Sigmoid colon (tissue), 6 donors: ENCODE measurements at regions not wholly inside any gene's neighbourhood (a gene's known extent, or its start where the extent isn't known, plus 50 kb on each side); places are given as distances from the start of the nearest gene placed in this dataset.

ENCODE experiments used
- DNase-seq: peaks from one replicate; pipeline ENCODE4 v3.0.0-alpha.2; 2019
- H3K27ac ChIP-seq, 4 donors: fragments of 200-600 bp; sonication (generic); one replicate each; pipeline ENCODE4 v1.5.1; 2016 to 2019; ENCODE audit warnings: mild to moderate bottlenecking in 1 of 4
- H3K27me3 ChIP-seq, 3 donors: fragments of 200-600 bp; sonication (generic); one replicate each; pipeline ENCODE4 v1.5.1; 2019; ENCODE audit warnings: mild to moderate bottlenecking in 1 of 3
- H3K36me3 ChIP-seq, 4 donors: fragments of 200-600 bp; sonication (generic); one replicate each; pipeline ENCODE4 v1.5.1; 2016 to 2019
- H3K4me1 ChIP-seq, 4 donors: fragments of 200-600 bp; sonication (generic); one replicate each; pipeline ENCODE4 v1.5.1; 2017 to 2019
- H3K4me3 ChIP-seq, 4 donors: fragments of 200-600 bp; sonication (generic); one replicate each; pipeline ENCODE4 v1.5.1; 2017 to 2019; ENCODE audit warnings: mild to moderate bottlenecking in 2 of 4, moderate library complexity in 1 of 4
- H3K9me3 ChIP-seq, 4 donors: fragments of 200-600 bp in 3 of 4; sonication (generic) in 3 of 4; one replicate each; pipeline versions ENCODE4 v1.5.1 to v1.6.1; 2013 to 2019
- EP300 ChIP-seq, 4 donors: sonication (generic); formaldehyde crosslinking; IDR thresholded peaks; one replicate each; pipeline ENCODE4 v1.6.1; 2017; ENCODE audit warnings: antibody characterized with exemption in 4 of 4
- POLR2A ChIP-seq, 2 donors: fragments of 450-650 bp; IDR thresholded peaks; one replicate each; pipeline ENCODE4 v1.6.1; 2016; ENCODE audit warnings: antibody characterized with exemption in 2 of 2, mild to moderate bottlenecking in 2 of 2, moderate library complexity in 2 of 2
- POLR2AphosphoS5 ChIP-seq, 4 donors: sonication (generic); formaldehyde crosslinking; IDR thresholded peaks; one replicate each; pipeline ENCODE4 v1.6.1; 2017; ENCODE audit warnings: antibody characterized with exemption in 4 of 4
- WGBS, 2 donors: extraction: QIAGEN DNeasy Blood & Tissue Kit; methylation state at CpG; one replicate each; pipeline ENCODE4 v1.1.7; 2013; 5-methylcytosine and 5-hydroxymethylcytosine counted together
- intact Hi-C: fragments of 100-400 bp; cut with DNase I; formaldehyde crosslinking; loops from one replicate; pipeline ENCODE4 v1.15.1; 2023
- TF ChIP-seq, protein P1 (sequence below), 4 experiments: fragments of 450-650 bp in 3 of 4; fragments of 200-600 bp in 1 of 4; IDR thresholded peaks; one replicate each; pipeline ENCODE4 v1.5.1; 2016 to 2019; ENCODE audit warnings: antibody characterized with exemption in 4 of 4, mild to moderate bottlenecking in 3 of 4, moderate library complexity in 2 of 4
- donor health status: healthy with polysubstance abuse.
- donor health status: healthy.

DNA sequence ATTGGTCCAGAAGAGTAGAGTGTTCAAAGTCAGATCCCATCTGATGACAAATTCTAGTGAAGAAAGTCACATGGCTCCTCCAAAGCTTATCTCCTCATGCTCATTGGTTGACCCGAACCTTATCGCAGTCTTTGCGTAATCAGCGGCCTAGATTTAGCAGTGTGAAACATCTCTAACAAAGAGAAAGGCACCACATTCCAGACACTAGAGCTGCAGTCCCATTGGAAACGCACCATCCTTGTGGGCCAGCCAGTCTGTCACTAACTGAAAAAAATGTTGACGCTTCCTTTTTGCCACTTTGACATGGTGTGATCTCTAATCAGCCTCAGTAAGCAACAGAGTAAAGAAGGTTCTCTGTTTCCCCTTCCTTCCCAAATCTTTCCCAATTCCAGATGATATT, 458.0 kb upstream of the WWC1 start:
- no peak for DNase-seq
- 89 to 92% methylated on average over 6 of the region's 6 CpGs for WGBS, 2 donors
- Histone ChIP-seq H3K4me1 (peaks cover 0 to 6% (median 0%) of the 10 kb centered on the region in 4 donors), H3K36me3 (no peaks in the 10 kb centered on the region), H3K9me3 (no peaks in the 10 kb centered on the region), H3K4me3 (no peak overlapping the region), H3K27ac (no peak overlapping the region), H3K27me3 (no peaks in the 10 kb centered on the region)
- TF ChIP-seq, protein P1, sequence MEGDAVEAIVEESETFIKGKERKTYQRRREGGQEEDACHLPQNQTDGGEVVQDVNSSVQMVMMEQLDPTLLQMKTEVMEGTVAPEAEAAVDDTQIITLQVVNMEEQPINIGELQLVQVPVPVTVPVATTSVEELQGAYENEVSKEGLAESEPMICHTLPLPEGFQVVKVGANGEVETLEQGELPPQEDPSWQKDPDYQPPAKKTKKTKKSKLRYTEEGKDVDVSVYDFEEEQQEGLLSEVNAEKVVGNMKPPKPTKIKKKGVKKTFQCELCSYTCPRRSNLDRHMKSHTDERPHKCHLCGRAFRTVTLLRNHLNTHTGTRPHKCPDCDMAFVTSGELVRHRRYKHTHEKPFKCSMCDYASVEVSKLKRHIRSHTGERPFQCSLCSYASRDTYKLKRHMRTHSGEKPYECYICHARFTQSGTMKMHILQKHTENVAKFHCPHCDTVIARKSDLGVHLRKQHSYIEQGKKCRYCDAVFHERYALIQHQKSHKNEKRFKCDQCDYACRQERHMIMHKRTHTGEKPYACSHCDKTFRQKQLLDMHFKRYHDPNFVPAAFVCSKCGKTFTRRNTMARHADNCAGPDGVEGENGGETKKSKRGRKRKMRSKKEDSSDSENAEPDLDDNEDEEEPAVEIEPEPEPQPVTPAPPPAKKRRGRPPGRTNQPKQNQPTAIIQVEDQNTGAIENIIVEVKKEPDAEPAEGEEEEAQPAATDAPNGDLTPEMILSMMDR (IDR thresholded peaks at IDR 0.05) = no peak
- TF ChIP-seq POLR2A (IDR thresholded peaks at IDR 0.05) (no peak), POLR2AphosphoS5 (IDR thresholded peaks at IDR 0.05) (no peak), EP300 (IDR thresholded peaks at IDR 0.05) (no peak)
- intact Hi-C loops = no loop called here

DNA sequence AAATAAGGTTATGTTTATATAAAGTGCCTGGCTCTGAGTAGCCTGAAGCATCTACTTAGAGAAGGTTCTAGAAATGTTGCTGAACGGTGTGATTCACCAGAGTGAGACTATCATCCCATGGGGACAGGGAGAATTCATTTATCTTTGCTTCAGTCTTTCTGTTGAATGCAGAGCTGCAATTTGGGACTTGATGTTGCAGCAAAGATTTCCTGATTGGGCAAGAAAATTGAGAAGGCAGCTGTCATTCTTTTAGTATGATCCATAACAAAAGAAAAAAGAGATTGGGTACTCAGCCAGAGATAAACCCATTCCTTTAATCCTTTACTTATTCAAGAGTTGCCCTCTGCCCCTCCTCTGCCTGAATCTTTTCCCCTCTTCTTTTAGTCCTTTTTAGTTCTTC, 456.3 kb upstream of the WWC1 start:
- no peaks in the 10 kb centered on the region for H3K27me3 ChIP-seq
- intact Hi-C loops = no loop called here
- H3K36me3 ChIP-seq = no peaks in the 10 kb centered on the region
- peaks cover 0 to 6% (median 0%) of the 10 kb centered on the region in 4 donors for H3K4me1 ChIP-seq
- TF ChIP-seq, protein P1 (IDR thresholded peaks at IDR 0.05) = no peak
- no peak for TF ChIP-seq EP300 (IDR thresholded peaks at IDR 0.05)
- no peak for TF ChIP-seq POLR2AphosphoS5 (IDR thresholded peaks at IDR 0.05)
- TF ChIP-seq POLR2A (IDR thresholded peaks at IDR 0.05) = no peak
- DNase-seq = no peak
- no peaks in the 10 kb centered on the region for H3K9me3 ChIP-seq
- WGBS, 2 donors = 82 to 87% methylated on average over 1 of the region's 1 CpG
- H3K27ac ChIP-seq = no peak overlapping the region
- no peak overlapping the region for H3K4me3 ChIP-seq

DNA sequence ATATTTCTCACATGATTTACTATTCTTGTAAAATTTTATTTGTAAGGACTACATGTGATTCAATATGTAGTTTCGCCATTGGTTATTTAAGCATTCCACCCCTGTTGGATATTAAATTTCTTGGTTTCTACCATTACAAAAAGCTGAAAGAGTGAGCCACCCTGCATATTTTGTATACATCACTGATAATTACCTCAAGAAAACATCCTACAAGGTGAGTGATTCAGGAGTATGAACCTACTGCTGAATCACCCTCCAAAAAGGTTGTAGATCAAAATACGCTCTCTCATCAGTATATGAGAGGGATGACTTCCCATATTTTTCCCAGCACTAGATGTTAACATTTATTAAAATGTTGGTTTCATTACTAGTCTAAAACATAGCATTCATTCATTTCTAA, 454.3 kb upstream of the WWC1 start:
- 91 to 99% methylated on average over 2 of the region's 2 CpGs for WGBS, 2 donors
- Histone ChIP-seq H3K9me3 (no peaks in the 10 kb centered on the region), H3K4me3 (no peak overlapping the region), H3K27me3 (no peaks in the 10 kb centered on the region), H3K36me3 (no peaks in the 10 kb centered on the region), H3K4me1 (no peaks in the 10 kb centered on the region), H3K27ac (no peak overlapping the region)
- no peak for DNase-seq
- intact Hi-C loops = no loop called here
- TF ChIP-seq POLR2A (IDR thresholded peaks at IDR 0.05) (no peak), POLR2AphosphoS5 (IDR thresholded peaks at IDR 0.05) (no peak), EP300 (IDR thresholded peaks at IDR 0.05) (no peak)
- TF ChIP-seq, protein P1 (IDR thresholded peaks at IDR 0.05) = no peak

DNA sequence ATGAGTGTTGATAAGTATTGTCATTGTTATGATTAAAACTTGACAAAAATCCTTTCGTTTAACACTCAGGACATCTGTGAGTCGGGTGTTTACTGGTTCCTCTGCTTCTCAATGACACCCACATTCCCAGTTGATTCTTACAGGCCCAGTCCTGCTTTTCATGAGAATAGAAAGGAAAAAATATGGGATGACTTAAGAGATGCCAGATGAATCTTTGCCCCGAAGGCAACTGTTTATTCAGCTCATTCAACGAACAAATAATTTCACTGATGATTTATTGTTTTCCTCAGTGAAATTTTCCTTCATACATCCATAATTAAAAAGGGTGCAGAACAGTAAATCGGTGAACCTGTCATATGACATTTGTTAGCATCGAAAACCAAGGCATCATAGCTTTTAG, 452.4 kb upstream of the WWC1 start:
- H3K9me3 ChIP-seq = no peaks in the 10 kb centered on the region
- intact Hi-C loops = no loop called here
- no peaks in the 10 kb centered on the region for H3K36me3 ChIP-seq
- H3K4me3 ChIP-seq = no peak overlapping the region
- TF ChIP-seq, protein P1 (IDR thresholded peaks at IDR 0.05) = no peak
- no peak for TF ChIP-seq POLR2A (IDR thresholded peaks at IDR 0.05)
- TF ChIP-seq EP300 (IDR thresholded peaks at IDR 0.05) = no peak
- TF ChIP-seq POLR2AphosphoS5 (IDR thresholded peaks at IDR 0.05) = no peak
- 75 to 78% methylated on average over 6 of the region's 6 CpGs for WGBS, 2 donors
- no peaks in the 10 kb centered on the region for H3K4me1 ChIP-seq
- H3K27ac ChIP-seq = no peak overlapping the region
- no peak for DNase-seq
- no peaks in the 10 kb centered on the region for H3K27me3 ChIP-seq

DNA sequence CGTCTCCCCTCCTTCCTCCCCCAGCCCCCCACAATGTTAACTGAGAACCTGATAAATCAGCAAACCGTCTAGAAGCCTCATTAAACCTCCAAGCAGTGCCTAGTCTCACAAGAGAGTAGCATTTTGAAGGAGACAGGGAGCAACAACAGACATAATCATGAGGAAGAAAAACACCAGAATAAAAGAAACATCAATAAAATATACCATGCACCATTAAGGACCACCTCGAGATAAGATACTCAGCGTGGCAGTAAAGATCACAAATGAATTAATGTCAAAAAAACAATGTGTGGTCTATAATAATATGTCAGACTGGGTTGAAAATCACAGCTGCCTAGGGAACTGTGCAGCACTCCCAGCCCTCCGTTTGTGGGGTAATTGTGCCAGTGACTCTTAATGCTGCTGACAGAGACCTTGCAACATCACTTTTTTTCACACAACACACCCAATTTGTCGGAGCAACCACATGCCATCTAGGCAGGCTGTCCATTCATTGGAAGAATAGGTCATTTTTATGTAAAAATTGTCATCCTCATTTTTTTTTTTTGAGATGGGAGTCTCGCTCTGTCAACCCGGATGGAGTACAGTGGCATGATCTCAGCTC, 450.8 kb upstream of the WWC1 start:
- Histone ChIP-seq H3K9me3 (no peaks in the 10 kb centered on the region), H3K4me3 (no peak overlapping the region), H3K36me3 (no peaks in the 10 kb centered on the region), H3K27ac (no peak overlapping the region), H3K4me1 (no peaks in the 10 kb centered on the region), H3K27me3 (no peaks in the 10 kb centered on the region)
- intact Hi-C loops = no loop called here
- TF ChIP-seq POLR2AphosphoS5 (IDR thresholded peaks at IDR 0.05) (no peak), EP300 (IDR thresholded peaks at IDR 0.05) (no peak), POLR2A (IDR thresholded peaks at IDR 0.05) (no peak)
- TF ChIP-seq, protein P1 (IDR thresholded peaks at IDR 0.05) = no peak
- no peak for DNase-seq
- 71 to 77% methylated on average over 8 of the region's 8 CpGs for WGBS, 2 donors
